ENCODE measurements at regions not wholly inside any gene's neighbourhood (a gene's known extent, or its start where the extent isn't known, plus 50 kb on each side); places are given as distances from the start of the nearest gene placed in this dataset.

DNA sequence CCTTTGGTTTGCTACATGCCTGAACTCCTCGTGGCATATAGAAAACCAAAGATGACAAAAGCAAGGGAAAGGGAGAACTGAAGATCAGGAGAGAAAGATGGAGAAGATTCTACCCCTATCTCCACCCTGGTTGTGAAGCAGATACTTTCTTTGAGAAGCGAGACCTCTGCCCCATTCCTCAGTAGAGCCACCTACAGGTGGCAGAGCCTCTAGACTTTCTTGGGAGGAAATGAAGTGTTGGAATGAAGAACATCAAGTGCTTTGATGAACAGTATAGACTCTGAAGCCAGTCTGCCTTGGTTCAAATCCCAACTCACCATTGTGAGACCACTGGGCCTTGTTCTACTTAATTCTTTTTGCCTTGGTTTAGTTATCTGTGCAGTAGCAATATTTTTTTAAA lies 348.8 kb upstream of the ETAA1 start:
- Histone ChIP-seq H3K4me2 (ENCODE audit: low read depth, low read length, poor library complexity, severe bottlenecking) (no peak overlapping the region), H3K27me3 (ENCODE audit: low read length) (no peaks in the 10 kb centered on the region), H3K9ac (ENCODE audit: low read length) (no peak overlapping the region), H3K4me1 (ENCODE audit: low read length) (no peaks in the 10 kb centered on the region), H4K20me1 (ENCODE audit: insufficient read depth, low read depth, low read length) (no peaks in the 10 kb centered on the region), H3K27ac (ENCODE audit: low read length) (no peak overlapping the region), H3K9me2 (replicated peaks; ENCODE audit: insufficient read depth, low read length) (no peaks in the 10 kb centered on the region), H2AFZ (ENCODE audit: low read length) (no peak overlapping the region), H3K4me3 (ENCODE audit: low read length) (no peak overlapping the region), H3K9me3 (ENCODE audit: low read length) (no peaks in the 10 kb centered on the region), H3K79me2 (ENCODE audit: low read length) (no peaks in the 10 kb centered on the region), H3K36me3 (ENCODE audit: insufficient read depth, low read length) (no peaks in the 10 kb centered on the region)
- peak; percentile 69 for DNase-seq

DNA sequence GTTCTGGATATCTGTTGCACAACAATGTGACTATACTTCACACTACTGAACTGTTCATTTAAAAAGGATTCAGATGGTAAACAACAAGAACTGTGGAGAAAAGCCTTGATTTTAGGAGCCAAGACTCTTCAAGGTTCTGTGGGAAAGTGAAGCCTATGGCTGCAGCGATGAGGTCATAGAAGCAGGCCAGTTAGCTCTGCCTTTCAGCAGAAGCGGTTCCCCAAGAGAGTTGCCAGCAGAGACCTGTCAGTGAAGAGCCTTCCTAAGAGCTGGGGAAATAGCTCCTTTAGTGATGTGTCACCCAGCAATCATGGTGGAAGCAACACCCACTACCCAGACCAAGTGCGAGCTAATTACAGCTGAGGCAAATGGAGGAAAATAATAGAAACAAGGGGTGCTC lies 346.5 kb upstream of the ETAA1 start:
- Histone ChIP-seq H3K4me3 (ENCODE audit: low read length) (no peak overlapping the region), H3K9me2 (replicated peaks; ENCODE audit: insufficient read depth, low read length) (no peaks in the 10 kb centered on the region), H3K9me3 (ENCODE audit: low read length) (no peaks in the 10 kb centered on the region), H4K20me1 (ENCODE audit: insufficient read depth, low read depth, low read length) (no peaks in the 10 kb centered on the region), H3K4me2 (ENCODE audit: low read depth, low read length, poor library complexity, severe bottlenecking) (no peak overlapping the region), H3K79me2 (ENCODE audit: low read length) (no peaks in the 10 kb centered on the region), H3K36me3 (ENCODE audit: insufficient read depth, low read length) (no peaks in the 10 kb centered on the region), H3K9ac (ENCODE audit: low read length) (no peak overlapping the region), H2AFZ (ENCODE audit: low read length) (no peak overlapping the region), H3K27ac (ENCODE audit: low read length) (no peak overlapping the region), H3K27me3 (ENCODE audit: low read length) (no peaks in the 10 kb centered on the region), H3K4me1 (ENCODE audit: low read length) (no peaks in the 10 kb centered on the region)
- DNase-seq: no peak

DNA sequence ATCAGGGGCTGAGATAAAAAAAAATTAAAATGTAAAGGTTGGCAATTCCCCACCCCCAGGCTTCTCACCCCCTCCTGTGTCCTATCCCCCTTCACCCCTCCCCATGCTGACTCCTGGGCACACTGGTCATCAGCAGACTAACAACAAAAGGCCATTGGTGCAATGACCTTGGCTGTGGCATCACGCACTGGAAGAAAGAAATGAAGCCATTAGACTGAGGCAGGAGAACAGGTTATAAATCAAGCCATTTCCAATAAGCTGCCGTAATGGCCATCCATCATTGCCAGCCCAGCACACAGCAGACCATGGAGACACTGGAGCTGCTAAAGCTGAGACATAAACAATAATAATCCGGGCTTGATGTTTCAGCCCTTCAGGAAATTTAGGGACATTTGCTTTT lies 342.4 kb upstream of the ETAA1 start:
- H3K4me3 ChIP-seq (ENCODE audit: low read length): no peak overlapping the region
- no peaks in the 10 kb centered on the region for H3K4me1 ChIP-seq (ENCODE audit: low read length)
- no peak overlapping the region for H2AFZ ChIP-seq (ENCODE audit: low read length)
- no peaks in the 10 kb centered on the region for H3K27me3 ChIP-seq (ENCODE audit: low read length)
- no peak overlapping the region for H3K4me2 ChIP-seq (ENCODE audit: low read depth, low read length, poor library complexity, severe bottlenecking)
- no peak for DNase-seq
- no peaks in the 10 kb centered on the region for H3K79me2 ChIP-seq (ENCODE audit: low read length)
- no peaks in the 10 kb centered on the region for H3K9me2 ChIP-seq (replicated peaks; ENCODE audit: insufficient read depth, low read length)
- no peaks in the 10 kb centered on the region for H3K36me3 ChIP-seq (ENCODE audit: insufficient read depth, low read length)
- no peaks in the 10 kb centered on the region for H3K9me3 ChIP-seq (ENCODE audit: low read length)
- no peak overlapping the region for H3K9ac ChIP-seq (ENCODE audit: low read length)
- H4K20me1 ChIP-seq (ENCODE audit: insufficient read depth, low read depth, low read length): no peaks in the 10 kb centered on the region
- H3K27ac ChIP-seq (ENCODE audit: low read length): no peak overlapping the region

DNA sequence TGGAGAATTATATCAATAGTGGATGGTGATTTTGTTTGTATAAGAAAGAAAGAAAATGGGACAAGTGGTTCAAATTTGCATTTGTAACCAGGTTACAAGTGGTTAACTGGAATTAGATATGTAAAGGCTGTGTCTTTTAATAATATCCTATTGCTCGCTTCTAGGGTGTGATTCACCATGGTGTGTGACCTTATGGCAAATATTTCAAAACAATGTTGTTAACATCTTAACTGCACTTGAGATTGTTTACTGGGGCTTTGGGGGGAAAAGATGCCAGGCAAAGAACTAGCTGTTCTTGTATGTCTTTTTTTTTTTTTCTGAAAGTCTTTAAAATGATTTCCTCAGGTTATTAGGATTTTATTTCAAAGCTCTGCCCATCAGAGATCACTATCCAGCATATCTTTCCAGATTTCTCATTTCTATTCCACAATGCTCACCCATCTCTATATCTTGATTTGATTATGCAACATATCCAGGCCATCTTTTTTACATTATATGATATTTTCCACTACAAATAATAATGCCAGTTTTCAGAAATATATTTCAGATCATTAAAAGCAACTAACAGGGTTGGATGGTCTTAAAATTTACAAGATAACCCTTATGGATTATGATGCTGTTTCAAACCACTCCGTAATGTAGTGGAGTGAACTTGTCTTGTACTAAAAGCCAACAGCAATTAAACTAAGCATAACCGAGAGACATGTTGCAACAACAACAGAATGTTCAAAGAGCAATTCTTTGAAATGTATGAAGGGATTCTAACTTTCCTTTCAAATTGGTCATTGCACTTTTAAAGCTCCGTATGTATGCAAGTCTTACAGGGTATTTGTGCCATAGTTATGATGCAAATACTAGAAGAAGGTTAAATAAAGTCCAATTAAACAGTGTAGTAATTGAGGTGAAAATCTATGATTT lies 341.5 kb upstream of the ETAA1 start:
- Histone ChIP-seq H3K9me3 (ENCODE audit: low read length) (no peaks in the 10 kb centered on the region), H3K4me2 (ENCODE audit: low read depth, low read length, poor library complexity, severe bottlenecking) (no peak overlapping the region), H3K9me2 (replicated peaks; ENCODE audit: insufficient read depth, low read length) (no peaks in the 10 kb centered on the region), H3K79me2 (ENCODE audit: low read length) (no peaks in the 10 kb centered on the region), H3K27me3 (ENCODE audit: low read length) (no peaks in the 10 kb centered on the region), H3K27ac (ENCODE audit: low read length) (no peak overlapping the region), H3K36me3 (ENCODE audit: insufficient read depth, low read length) (no peaks in the 10 kb centered on the region), H4K20me1 (ENCODE audit: insufficient read depth, low read depth, low read length) (no peaks in the 10 kb centered on the region), H3K9ac (ENCODE audit: low read length) (no peak overlapping the region), H2AFZ (ENCODE audit: low read length) (no peak overlapping the region), H3K4me3 (ENCODE audit: low read length) (no peak overlapping the region), H3K4me1 (ENCODE audit: low read length) (no peaks in the 10 kb centered on the region)
- DNase-seq: no peak

DNA sequence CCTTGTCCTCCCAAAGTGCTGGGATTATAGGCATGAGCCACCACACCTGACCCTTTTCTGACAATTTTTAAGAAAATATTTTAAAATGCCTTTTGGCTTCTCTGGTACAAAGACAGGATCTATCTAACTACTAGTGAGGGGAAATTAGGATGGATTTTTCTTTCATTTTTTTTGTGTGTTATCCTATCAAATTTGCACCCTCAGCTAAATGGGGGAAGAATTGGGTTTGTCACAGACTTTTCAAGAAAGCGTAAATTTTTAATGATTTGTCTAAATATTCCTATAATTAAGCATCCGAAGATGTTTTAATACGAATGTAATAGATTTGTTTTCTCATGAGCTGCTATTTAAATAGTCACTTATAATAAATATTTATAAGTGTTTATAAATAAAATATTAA lies 340.0 kb upstream of the ETAA1 start:
- Histone ChIP-seq H3K36me3 (ENCODE audit: insufficient read depth, low read length) (no peaks in the 10 kb centered on the region), H4K20me1 (ENCODE audit: insufficient read depth, low read depth, low read length) (no peaks in the 10 kb centered on the region), H3K9ac (ENCODE audit: low read length) (no peak overlapping the region), H3K27me3 (ENCODE audit: low read length) (no peaks in the 10 kb centered on the region), H3K27ac (ENCODE audit: low read length) (no peak overlapping the region), H3K79me2 (ENCODE audit: low read length) (no peaks in the 10 kb centered on the region), H3K9me3 (ENCODE audit: low read length) (no peaks in the 10 kb centered on the region), H3K9me2 (replicated peaks; ENCODE audit: insufficient read depth, low read length) (no peaks in the 10 kb centered on the region), H3K4me1 (ENCODE audit: low read length) (no peaks in the 10 kb centered on the region), H3K4me2 (ENCODE audit: low read depth, low read length, poor library complexity, severe bottlenecking) (no peak overlapping the region), H2AFZ (ENCODE audit: low read length) (no peak overlapping the region), H3K4me3 (ENCODE audit: low read length) (no peak overlapping the region)
- no peak for DNase-seq

DNA sequence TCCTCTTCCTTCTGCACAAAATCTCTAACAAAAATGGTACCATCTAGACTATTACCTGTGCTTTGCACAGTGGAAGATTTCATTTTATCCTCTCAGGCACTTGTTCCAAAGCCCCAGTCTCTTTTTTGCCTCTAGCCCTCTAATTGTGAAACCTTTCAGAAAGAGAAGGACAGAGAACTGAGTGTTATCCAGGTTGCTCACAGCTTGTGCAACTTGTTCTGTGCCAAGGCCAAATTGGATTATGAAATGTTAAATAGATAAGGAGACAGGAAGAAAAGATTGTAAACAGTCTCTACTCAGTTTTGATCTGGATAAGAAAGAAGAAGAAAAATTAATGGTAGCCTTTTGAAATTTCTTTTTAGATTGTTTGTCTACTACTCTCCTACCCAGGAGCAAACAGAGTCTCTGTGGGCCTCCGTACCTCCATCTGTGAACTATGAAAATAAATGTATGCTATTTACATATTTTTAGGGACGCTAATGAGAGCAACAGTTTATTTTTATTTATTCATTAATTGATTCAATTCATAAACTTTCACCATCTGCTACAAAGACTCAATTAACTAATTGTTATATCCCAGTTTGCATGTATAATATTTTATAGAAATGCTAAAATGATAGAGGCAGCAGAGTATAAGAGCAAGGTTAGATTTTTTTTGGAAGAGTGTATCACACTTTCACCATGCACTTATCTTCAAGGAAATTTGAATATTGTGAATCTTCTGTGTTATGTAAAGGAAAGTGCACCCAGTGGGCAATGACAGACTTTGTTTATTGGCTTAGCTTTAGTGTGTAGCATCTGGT lies 339.0 kb upstream of the ETAA1 start:
- Histone ChIP-seq H3K4me1 (ENCODE audit: low read length) (no peaks in the 10 kb centered on the region), H2AFZ (ENCODE audit: low read length) (no peak overlapping the region), H4K20me1 (ENCODE audit: insufficient read depth, low read depth, low read length) (no peaks in the 10 kb centered on the region), H3K27me3 (ENCODE audit: low read length) (no peaks in the 10 kb centered on the region), H3K4me2 (ENCODE audit: low read depth, low read length, poor library complexity, severe bottlenecking) (no peak overlapping the region), H3K9ac (ENCODE audit: low read length) (no peak overlapping the region), H3K9me2 (replicated peaks; ENCODE audit: insufficient read depth, low read length) (no peaks in the 10 kb centered on the region), H3K4me3 (ENCODE audit: low read length) (no peak overlapping the region), H3K27ac (ENCODE audit: low read length) (no peak overlapping the region), H3K79me2 (ENCODE audit: low read length) (no peaks in the 10 kb centered on the region), H3K9me3 (ENCODE audit: low read length) (no peaks in the 10 kb centered on the region), H3K36me3 (ENCODE audit: insufficient read depth, low read length) (no peaks in the 10 kb centered on the region)
- no peak for DNase-seq

DNA sequence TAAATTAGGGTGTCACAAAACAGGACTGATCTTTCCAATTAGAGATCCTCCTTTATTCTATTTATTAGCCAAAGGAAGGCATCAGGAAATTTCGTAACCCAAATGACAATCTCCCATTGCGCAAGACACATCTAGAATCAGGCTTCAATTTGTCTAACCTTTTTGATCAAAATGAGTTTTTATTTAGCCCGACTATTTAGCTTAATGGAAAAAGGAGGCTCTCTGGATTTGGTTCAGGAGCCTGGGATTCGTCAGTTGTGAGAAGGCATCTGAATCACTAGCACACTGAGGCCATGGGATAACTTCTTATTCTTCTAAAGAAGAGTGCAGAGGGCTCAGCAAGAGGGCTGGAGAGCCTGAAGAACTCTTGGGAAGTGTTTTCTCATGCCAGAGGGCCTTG lies 332.1 kb upstream of the ETAA1 start:
- H3K4me3 ChIP-seq (ENCODE audit: low read length): no peak overlapping the region
- no peak overlapping the region for H3K27ac ChIP-seq (ENCODE audit: low read length)
- DNase-seq: no peak
- H3K4me2 ChIP-seq (ENCODE audit: low read depth, low read length, poor library complexity, severe bottlenecking): no peak overlapping the region
- no peaks in the 10 kb centered on the region for H3K36me3 ChIP-seq (ENCODE audit: insufficient read depth, low read length)
- H3K9me3 ChIP-seq (ENCODE audit: low read length): no peaks in the 10 kb centered on the region
- no peak overlapping the region for H3K9ac ChIP-seq (ENCODE audit: low read length)
- H2AFZ ChIP-seq (ENCODE audit: low read length): no peak overlapping the region
- H3K79me2 ChIP-seq (ENCODE audit: low read length): no peaks in the 10 kb centered on the region
- no peaks in the 10 kb centered on the region for H3K9me2 ChIP-seq (replicated peaks; ENCODE audit: insufficient read depth, low read length)
- H3K27me3 ChIP-seq (ENCODE audit: low read length): no peaks in the 10 kb centered on the region
- no peaks in the 10 kb centered on the region for H3K4me1 ChIP-seq (ENCODE audit: low read length)
- no peaks in the 10 kb centered on the region for H4K20me1 ChIP-seq (ENCODE audit: insufficient read depth, low read depth, low read length)

DNA sequence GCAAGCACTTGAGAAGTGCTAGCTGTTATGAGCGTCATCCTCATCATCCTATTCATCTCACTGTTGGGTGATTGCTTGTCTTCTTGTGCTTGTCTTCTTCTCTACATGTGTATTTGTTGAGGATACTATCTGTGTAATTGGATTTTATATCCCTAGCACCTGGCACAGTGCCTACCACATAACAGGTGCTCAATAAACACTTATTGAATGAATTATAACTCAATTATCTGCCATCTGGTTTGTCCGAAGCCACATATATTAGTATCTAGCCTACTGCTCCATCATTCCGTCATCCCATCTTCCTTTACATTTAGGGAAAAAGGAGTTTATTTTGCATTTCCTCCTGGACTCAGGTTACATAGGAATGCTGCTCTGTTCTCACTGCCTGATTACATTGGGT lies 330.4 kb upstream of the ETAA1 start:
- H3K27ac ChIP-seq (ENCODE audit: low read length): no peak overlapping the region
- no peak overlapping the region for H3K4me3 ChIP-seq (ENCODE audit: low read length)
- H3K36me3 ChIP-seq (ENCODE audit: insufficient read depth, low read length): no peaks in the 10 kb centered on the region
- H3K4me1 ChIP-seq (ENCODE audit: low read length): peaks cover 8% of the 10 kb centered on the region
- no peak overlapping the region for H3K9ac ChIP-seq (ENCODE audit: low read length)
- H3K27me3 ChIP-seq (ENCODE audit: low read length): no peaks in the 10 kb centered on the region
- no peaks in the 10 kb centered on the region for H4K20me1 ChIP-seq (ENCODE audit: insufficient read depth, low read depth, low read length)
- no peaks in the 10 kb centered on the region for H3K79me2 ChIP-seq (ENCODE audit: low read length)
- H3K9me3 ChIP-seq (ENCODE audit: low read length): no peaks in the 10 kb centered on the region
- no peaks in the 10 kb centered on the region for H3K9me2 ChIP-seq (replicated peaks; ENCODE audit: insufficient read depth, low read length)
- H3K4me2 ChIP-seq (ENCODE audit: low read depth, low read length, poor library complexity, severe bottlenecking): no peak overlapping the region
- no peak for DNase-seq
- H2AFZ ChIP-seq (ENCODE audit: low read length): no peak overlapping the region

Data from Karpas-422 (cell line).